Amygdala (tissue), 56 donors: ENCODE measurements at regions not wholly inside any gene's neighbourhood (a gene's known extent, or its start where the extent isn't known, plus 50 kb on each side); places are given as distances from the start of the nearest gene placed in this dataset.
"Not testable (repeated sequence)": the region's sequence is repeated elsewhere in the genome, so short reads cannot be mapped to it uniquely, and the experiment has no call there.

Experiments
- DNase-seq, 56 donors: peaks; one replicate each; lab custom pipeline; 2025; lab: John Stamatoyannopoulos, UW

DNA sequence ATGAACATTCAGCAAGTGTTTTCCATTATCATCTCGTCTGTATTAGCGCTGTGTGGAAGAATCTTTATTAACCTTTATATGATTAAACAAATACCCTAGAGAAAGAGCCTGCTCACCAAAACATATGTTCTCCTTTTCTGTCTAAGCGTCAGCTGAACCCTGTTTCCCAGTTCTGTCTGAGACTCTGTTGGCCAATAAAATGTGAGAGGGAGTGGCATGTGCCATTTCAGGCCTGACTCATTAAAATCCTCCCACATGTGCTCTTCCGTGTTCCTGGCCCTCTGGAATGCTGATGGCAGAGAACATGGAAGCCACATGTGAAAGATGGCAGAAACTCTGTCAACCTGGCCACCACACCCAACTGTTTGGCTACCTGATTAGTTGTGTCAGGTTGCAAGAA, 181.9 kb upstream of the EDNRB start:
- no peak for DNase-seq

DNA sequence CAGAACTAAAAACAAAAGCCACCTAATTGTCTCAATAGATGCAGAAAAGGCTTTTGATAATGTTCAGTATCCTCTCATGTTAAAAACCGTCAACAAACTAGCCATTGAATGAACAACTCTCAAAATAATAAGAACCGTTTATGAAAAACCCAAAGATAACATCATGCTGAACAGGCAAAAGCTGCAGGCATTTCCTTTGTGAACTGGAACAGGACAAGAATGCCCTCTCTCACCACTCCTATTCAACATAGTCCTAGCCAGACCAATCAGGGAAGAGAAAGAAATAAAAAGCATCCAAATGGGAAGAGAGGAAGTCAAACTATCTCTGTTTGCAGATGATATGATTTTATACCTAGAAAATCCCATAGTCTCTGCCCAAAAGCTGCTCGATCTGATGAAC, 179.6 kb upstream of the EDNRB start:
- DNase-seq = no peak

DNA sequence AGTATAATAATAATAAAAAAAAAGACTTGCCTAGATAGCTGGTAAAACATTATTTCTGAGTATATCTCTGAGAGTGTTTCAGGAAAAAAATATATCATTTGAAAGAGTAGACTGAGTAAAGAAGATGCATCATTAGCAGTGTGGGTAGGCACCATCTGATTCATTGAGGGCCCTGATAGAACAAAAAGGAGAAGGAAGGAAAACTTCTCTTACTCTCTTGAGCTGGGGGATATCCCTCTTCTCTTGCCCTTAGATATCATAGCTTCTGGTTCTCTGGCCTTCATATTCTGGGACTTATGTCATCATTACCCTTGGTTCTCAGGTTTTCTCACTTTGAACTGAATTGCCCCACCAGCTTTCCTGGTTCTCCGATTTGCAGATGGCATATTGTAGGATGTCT, 177.6 kb upstream of the EDNRB start:
- DNase-seq = no peak

DNA sequence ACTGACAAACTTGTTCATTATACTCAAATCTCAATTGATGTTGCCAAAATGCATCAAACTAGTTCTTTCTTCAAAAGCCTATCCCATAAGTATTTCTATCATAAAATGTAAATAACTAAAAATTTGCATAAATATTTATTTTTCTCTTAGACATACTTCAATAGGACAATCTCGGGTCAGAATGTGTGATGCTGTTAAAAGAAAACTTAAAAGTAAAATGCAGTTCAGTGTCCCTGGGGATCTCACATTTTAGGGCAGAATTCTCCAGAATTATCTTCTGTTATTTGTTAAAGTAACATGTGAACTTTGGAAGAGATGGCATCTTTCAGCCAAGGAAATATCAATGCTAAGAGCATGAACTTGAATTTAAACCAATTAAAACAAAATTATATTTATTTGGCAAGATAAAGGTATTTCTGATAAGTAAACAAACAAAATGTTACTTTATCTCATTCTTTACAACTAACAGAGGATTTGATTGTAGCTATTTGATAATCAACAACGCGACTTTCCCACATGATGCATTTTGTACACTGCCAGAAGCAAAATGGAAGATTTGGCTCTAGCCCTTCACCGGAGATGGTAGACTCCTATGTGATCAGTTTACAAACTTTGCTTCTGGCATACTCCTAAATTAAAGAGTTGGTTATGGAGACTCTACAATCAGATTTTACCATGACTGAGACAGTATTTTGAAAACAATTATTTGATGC, 169.5 kb upstream of the EDNRB start:
- no peak for DNase-seq

DNA sequence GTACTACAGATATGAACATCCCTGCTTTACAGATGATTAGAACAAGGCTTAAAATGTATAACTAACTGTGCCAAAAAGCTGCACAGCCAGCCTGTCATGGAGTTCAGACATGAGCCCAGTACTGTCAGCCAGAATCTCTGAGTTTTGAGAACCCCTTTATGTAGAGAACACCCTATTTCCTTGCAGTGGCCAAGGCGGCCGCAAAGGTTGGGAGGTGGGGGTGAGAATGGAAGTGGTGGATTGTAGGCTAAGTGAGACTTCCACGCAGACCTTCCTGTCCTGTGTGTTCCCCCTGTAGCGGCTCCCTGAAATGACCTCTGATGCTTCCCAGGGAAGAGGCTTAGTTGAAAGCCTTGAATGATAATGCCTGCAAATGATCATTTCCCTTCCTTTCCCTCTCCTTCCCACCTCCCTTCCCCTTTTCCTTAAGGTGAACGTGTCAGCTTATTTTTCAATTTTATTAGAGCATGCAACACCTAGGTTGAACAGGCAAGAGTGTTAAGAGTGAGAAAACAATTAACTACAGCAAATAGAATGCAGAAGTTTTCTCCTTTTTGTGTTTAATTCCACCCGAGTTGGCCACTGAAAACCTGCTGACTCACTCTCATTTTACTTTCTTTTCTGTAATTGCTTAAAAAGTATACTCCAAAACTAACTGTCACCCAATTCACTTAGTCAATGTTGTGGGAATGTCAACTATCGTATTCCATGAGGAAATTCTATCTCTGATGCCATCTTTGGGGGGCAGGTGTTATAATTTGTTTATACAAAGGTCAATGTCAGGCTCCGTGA, 167.0 kb upstream of the EDNRB start:
- no peak for DNase-seq

DNA sequence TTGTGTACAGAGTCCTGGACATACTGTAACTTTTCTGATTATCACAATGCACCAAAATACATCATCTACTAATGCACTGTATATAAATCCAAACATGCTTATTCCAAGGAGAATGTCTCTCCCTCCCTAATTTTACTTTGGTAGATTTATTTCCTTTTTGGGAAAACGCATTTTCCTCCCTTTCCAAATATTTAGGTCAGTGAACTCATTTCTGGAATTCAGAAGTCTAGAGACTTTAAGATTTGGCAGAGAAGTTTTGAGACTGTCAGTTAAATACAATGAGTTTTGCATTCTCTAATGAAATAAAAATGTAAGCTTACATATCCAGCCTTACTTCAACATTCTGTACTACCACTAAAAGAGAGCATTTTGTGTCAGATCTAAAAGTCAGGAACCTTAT, 165.8 kb upstream of the EDNRB start:
- no peak for DNase-seq

GRCh38 chr13:78078168-78078567, 159.5 kb upstream of the EDNRB start:
- no peak for DNase-seq

GRCh38 chr13:78067290-78067689, 148.7 kb upstream of the EDNRB start:
- no peak for DNase-seq

DNA sequence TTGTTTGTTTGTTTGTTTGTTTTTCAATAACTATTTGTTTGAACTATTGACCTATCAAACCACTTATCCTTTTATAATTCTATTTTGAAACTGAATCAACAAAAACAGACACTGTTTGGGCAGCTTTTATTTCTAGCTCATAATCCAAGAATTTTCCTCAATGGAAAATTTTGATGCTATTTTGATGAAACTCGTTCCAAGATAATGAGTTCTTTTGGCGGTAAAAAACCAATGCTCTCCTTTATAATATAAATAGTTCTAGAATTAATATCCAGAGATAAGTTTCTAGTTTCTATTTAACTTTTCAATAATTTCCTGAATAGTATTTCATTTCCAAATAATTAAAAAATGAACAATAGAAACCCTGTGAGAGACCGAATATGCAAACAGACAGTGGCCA, 146.5 kb upstream of the EDNRB start:
- DNase-seq = no peak

GRCh38 chr13:78061806-78062205, 143.2 kb upstream of the EDNRB start:
- no peak for DNase-seq

DNA sequence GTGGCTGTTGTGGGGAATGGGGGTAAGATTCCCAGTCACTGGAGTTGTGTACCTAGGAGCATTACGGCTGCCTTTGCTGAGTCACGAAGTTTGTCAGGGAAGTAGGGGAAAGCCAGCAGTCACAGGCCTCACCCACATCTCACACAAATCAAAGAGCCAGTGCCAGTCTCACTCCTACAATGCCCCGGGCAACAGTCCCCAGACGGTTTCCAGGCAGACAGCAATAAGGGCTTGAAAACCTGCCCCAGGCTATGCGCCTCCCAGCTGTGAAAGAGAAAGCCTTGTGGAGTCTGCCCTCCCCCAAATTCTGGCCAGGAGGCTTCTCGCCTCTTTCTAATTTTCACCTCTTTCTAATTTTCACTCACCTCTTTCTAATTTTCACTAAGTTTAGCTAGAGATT, 142.3 kb upstream of the EDNRB start:
- peak in 20 of 56 donors; percentile 5 to 61 (median 24) for DNase-seq

GRCh38 chr13:78056865-78057264, 138.2 kb upstream of the EDNRB start:
- DNase-seq = not testable (repeated sequence)

DNA sequence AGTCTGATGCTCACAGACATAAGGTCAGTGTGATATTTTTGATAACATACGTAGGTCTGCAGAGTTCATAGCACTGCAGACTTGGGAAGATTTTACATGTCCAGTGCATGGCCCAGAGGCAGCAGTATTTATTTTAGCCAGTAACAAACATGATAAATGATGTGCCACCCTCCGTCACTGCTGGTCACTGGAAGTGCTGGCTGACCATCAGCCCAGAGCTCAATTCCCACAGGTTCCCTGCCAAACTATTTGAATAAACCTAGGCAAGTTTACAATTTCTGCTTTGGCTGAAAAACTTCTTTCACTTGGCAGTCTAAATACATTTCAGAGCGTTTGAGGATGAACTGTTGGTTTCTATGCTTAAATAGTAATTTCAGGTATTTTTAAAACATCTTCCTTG, 135.5 kb upstream of the EDNRB start:
- DNase-seq = peak in 13 of 56 donors; percentile 1 to 51 (median 18)

- DNase-seq = no peak
These were observed 128.5 kb upstream of the EDNRB start for GRCh38 chr13:78047151-78047550.

- DNase-seq = no peak
These were observed 127.7 kb upstream of the EDNRB start for GRCh38 chr13:78046331-78046730.

- DNase-seq = no peak
These were observed 127.3 kb upstream of the EDNRB start for GRCh38 chr13:78045916-78046315.

GRCh38 chr13:78041366-78041765, 122.7 kb upstream of the EDNRB start:
- not testable (repeated sequence) for DNase-seq

- no peak for DNase-seq
These were observed 121.7 kb upstream of the EDNRB start for GRCh38 chr13:78040205-78040830.

- no peak for DNase-seq
These were observed 118.2 kb upstream of the EDNRB start for GRCh38 chr13:78036841-78037240.

DNA sequence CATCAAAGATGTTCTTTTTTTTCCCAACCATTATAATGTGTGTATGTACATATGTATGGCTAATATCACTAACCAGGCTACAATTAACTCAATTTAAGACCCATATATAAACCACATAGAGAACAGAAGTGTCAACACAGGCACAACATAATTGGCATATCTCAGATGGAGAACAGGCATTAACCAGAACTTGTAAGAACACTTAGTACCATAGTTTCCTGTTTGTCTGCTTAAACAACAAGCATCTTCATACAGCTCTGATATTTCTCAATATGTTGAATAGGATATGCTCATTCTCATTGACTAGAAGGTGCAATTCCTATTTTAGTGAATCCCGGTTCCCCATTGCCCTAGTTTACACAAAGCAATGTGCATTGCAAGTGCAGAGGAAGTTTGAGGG, 116.9 kb upstream of the EDNRB start:
- no peak for DNase-seq

GRCh38 chr13:78033509-78033908, 114.9 kb upstream of the EDNRB start:
- no peak for DNase-seq

GRCh38 chr13:78032132-78032531, 113.5 kb upstream of the EDNRB start:
- no peak for DNase-seq
